ENCODE measurements at regions not wholly inside any gene's neighbourhood (a gene's known extent, or its start where the extent isn't known, plus 50 kb on each side); places are given as distances from the start of the nearest gene placed in this dataset.

DNA sequence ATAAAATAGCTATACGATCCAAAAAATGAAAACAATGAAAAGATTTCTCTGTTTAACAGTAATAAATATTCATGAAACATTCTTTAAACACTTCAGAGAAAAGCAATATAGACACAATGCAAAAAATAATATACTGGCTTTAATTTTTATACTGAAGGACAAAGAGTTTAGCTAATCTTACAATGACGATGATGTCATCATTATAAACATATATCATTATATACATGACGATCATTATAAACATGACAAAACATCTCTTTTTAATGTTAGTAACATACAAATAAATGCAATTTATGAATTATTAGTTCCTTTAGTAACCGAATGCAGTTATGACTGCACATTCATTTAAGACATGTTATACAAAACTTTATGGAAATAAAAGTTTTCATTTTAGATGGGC, 1434.6 kb downstream of the PCDH18 start:
- DNase-seq (ENCODE audit: low spot score): no peak

DNA sequence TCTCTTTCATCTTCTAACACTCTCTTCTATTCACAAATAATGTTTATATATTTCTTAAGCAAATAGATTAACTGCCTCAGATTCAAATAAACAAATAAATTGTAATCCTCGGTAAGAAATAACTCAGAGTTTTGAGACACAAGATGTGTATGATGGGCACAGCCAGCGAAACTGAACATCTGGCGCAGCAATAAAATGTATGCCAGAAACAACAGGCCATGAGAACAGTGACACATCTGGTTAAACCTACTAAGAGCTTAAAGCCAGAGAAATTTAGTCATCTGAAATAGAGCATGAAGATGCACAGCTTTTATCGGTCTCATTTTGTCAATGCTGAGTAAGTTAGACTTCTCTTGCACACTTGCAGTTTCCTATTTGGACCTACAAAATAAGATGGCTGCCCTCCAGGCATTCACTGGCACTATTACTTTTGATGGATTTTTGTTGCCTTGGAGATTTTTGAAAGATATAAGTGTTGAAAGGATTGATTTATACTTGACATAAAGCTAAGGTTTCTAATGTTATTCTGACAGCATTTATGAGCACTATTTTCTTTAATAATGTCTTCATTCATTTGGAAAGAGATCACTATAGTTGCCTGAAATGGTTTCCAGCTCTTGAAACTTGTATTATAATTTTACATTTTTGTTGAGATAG, 1444.0 kb downstream of the PCDH18 start:
- DNase-seq (ENCODE audit: low spot score): no peak

DNA sequence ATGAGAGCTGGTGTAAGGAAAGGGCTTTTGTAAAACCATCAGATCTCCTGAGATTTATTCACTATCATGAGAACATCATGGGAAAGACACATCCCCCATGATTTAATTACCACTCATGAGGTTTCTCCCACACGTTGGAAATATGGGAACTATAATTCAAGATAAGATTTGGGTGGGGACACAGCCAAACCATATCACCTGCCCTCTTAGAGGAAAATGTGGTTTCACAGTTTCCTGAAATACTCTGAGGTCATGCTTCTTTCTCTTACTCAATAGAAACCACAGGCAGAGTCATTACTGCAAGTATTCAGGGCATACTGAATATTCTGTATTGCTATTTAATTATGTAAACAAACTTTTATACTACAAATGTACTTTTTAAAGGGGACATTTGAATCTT, 1453.3 kb downstream of the PCDH18 start:
- DNase-seq (ENCODE audit: low spot score): no peak

DNA sequence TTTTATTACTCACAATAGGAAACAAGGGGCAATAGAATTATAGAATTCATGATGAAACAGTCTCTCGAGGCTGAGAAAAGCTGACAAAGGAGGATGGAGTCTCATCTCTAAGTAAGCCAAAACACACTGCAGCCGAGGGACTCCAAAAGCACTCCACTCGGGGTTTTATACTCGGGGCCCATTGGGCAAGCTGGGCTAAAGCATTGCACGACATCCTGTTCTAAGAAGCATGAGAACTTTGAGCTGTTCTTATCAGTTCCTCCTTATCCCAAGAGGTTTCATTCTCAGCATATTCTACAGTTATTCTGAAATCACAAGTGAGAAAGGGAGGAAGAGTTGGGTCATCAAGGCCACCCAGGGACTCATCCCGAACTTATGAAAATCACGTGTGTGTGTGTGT, 1475.5 kb downstream of the PCDH18 start:
- no peak for DNase-seq (ENCODE audit: low spot score)

DNA sequence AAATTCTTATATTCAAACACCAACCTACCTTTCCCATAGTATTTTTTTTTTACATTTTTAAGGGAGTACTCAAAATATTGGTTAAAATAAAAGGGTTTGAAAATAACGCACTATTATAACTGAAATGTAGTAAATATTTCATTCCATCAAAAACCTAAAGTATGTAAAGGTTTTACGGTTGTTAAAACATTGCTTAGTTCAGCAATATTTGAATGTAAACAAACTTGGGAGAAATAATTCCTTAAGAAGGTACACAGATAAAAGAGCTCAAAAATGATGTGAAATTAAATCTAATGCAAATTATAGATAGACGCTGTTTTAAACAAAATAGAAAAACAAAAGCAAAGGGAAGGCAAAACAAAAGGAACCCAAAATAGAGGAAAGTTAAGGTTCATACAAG, 1476.9 kb downstream of the PCDH18 start:
- no peak for DNase-seq (ENCODE audit: low spot score)

DNA sequence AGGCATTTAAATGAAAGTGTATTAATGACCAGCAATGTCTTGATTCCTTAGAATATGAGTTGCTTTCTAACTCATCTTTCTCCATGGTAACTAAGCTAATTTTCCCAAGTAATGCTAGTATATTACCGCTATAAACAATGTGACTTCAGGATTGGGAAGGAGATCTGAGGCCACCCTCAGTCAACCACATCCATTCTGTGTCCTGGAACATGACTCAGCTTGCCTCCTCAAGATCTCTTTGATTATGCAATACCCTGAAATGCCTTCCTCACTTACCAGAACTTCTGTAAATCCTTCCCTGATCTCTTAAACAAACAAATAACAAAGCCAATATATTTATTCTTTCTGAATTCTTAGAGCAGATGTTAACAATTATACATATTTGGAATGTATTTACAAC, 1495.5 kb downstream of the PCDH18 start:
- no peak for DNase-seq (ENCODE audit: low spot score)

DNA sequence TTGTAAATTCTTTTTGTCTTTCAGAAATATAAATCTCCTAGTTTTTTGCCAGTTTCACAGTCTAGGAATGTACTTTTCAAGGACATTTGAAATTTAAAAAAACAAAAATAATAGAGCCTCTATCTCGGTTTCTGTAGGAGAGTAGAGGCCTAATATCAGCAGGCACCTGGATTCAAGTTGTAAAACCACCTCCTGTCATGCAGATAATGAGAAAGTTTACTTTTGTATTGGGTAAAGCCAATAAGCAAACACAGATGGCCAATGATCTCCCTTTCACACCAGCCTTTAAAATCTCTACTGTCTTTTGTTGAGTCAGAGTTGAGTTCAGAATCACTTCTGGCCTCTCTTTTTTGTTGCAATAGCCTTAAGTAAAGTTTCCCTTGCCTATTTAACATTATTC, 1499.9 kb downstream of the PCDH18 start:
- DNase-seq (ENCODE audit: low spot score): no peak

DNA sequence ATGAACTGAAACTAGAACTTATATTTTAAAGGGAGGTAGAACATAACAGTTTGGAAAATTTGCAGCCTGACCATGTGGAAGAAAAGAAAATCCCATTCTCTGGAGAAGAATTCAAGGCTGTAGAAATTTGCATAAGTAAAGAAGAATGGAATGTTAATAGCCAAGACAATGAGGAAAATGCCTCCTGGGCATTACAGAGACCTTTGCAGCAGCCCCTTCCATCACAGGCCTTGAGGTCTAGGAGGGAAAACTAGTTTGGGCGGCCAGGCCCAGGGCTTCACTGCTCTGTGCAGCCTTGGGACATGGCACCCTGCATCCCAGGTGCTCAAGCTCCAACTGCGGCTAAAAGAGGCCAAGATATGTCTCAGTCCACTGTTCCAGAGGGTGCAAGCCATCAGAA, 1506.8 kb downstream of the PCDH18 start:
- no peak for DNase-seq (ENCODE audit: low spot score)

DNA sequence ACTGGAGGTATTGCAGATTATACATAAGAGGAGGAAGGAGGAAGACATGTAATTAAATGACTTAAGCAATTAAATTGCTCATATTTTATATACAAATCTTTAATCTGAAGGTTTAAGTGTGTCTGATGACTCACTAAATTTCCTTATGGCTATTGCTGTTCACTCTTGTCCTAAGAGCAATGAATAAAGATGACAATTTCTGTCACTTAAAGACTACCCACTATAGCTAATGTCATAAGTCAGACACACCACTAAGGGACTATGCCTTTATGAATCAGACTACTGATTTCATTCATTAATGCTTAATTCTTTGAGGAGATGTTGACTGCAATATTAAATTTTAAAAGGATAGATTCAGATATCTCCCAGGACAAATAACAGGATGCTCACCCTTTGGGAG, 1514.7 kb downstream of the PCDH18 start:
- no peak for DNase-seq (ENCODE audit: low spot score)

DNA sequence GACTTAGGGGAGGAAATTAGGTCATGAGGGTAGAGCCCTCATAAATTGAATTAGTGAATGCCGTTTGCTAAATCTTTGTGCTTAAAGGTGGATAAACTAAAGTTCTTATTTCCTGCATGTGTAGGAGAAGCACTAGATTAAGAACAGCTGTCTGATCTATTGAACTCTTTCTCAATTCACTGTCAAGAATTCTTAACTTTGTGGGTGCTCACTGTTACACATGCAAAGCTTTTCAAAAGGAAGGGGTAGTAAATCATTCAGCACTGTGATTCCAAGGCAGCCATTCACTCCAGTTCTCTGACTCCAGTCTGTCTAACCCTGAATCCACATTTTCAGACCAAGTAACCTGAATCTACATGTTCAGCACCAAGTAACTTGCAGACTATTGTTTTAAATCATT, 1520.1 kb downstream of the PCDH18 start:
- no peak for DNase-seq (ENCODE audit: low spot score)

DNA sequence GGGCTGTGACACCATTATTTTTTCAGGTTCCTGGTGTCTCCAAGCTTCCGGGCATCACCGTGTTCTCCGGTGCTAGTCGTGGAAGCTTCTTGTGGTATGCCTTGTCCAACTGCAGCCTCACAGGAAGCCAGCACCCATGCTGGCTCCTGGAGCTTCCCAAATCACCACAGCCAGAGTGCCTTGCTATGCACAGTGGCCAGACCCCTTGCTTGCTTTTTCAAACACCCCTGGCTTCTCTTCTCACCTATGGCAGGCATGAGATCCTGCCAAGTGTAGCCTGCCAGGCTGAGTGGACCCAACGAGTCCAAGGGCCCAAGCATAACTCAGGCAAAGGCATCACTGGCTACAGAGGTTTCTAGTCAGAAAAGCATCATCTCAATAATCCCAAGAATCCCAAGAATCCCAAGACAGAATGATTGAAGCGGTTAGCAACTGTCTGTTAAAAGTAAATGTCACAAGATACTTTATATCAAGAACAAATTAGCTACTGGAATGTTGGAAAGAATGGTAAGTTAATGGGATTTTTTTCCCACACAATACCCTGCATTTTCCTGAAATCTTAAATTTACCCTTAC, 1522.9 kb downstream of the PCDH18 start:
- DNase-seq (ENCODE audit: low spot score): no peak

DNA sequence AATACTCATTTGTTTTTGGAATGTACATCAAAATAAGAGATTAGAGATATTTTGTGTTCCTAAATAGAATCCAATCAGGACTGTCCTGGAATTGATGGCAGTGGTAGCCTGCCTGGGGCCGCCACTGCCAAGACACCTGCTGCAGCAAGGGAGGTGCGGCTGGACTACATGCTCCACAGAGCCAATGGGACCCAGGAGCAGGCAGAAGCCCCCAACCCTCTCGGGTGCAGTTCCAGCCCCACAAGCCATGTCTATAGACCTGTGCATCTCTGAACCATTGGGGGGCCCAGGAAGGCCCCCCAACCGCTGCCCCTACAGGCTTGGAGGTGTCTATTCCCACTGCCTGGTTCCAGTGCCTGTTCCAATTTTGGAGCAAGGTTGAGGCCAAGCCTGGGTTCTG, 1524.3 kb downstream of the PCDH18 start:
- DNase-seq (ENCODE audit: low spot score): no peak

DNA sequence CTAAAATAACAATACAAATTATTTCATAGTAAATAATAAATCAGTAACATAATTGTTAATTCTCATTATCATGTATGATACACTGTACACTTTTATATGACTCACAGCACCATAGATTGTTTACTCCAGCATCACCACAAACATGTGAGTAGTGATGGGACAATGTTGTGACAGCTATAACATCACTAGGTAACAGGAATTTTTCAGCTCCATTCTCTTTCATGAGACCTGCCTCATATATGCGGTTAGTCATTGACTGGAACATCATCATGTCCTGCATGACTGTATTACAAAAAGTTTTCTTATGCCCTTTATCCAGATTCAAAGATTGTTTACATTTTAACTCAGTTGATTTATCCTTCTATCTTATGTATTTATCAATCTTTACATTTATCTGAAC, 1530.0 kb downstream of the PCDH18 start:
- no peak for DNase-seq (ENCODE audit: low spot score)

DNA sequence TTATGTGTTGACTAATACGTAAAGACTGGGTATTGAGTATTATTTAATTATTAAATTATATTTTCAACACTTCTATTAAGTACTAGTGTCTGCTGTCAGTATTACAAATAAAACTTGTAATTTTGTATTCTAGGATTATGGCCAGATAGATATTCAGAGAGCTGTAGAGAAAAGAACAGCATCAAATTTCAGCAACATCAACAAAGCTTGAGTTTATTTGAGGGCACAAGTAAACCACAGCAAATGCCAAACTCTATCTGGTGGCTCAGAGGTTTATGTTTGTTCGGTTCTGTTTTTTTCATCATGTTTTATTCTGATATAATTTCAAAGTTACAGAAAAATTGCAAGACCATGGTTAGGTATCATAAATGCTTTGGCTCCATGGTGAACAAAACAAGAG, 1530.5 kb downstream of the PCDH18 start:
- DNase-seq (ENCODE audit: low spot score): no peak

DNA sequence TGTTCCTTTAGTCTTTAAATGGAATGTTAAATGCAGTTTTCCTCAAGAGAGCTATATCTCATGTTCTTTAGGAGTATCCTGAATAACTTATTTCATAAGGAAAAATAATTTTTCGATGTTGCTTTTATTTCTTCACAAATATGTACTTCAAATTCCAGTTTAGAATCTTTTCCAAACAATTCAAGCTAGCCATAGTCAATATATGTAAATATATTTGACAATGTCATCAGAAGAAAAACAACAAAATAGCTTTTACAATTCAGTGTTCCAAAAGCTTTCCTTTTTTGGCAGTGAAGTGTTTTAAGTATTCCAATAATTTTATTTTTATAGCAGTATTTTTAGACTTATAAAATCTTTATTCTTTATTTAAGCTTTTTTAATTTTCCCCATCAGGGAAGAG, 1532.0 kb downstream of the PCDH18 start:
- no peak for DNase-seq (ENCODE audit: low spot score)

DNA sequence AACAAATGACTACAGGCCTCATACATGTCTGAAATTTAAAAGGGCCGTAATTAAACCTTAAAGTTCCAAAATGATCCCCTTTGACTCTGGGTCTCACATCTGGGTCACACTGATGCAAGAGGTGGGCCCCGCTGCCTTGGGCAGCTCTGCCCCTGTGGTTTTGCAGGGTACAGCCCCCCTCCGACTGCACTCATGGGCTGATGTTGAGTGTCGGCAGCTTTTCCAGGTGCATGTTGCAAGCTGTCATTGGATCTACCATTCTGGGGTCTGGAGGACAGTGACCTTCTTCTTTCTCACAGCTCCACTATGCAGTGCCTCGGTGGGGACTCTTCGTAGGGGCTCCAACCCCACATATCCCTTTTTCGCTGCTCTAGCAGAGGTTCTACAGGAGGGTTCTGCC, 1537.9 kb downstream of the PCDH18 start:
- no peak for DNase-seq (ENCODE audit: low spot score)

DNA sequence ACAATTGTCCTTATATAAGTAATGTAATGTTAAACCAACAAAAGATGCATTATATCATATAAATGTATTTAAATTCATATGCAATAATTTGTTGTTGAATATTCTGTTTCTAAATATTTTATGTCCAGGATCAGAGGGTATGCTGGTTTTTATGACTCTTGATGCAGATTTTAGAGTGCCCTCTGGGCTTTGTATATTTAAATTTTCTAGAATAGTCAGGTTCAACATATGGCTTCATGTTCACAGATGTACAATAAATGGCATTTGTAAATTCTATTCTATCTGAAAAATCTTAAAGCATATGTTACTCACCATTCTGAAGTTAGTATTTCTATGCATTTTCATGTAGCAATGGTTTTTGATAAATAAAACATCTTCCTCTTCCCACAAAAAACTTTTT, 1555.4 kb downstream of the PCDH18 start:
- no peak for DNase-seq (ENCODE audit: low spot score)

DNA sequence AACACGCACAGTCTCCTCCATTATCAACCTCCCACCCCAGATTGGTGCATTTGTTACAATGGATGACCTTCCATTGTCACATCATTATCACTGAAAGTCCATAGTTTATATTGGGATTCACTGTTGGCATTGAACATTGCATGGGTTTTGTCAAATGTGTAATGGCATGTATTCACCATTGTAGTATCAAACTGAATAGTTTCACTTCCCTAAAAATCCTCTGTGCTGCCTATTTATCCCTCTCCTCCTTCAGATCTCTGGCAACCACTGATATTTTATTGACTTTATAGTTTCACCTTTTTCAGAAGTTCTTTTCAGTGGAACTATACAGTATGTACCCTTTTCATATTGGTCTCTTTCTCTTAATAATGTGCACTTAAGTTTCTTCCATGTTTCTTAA, 1565.4 kb downstream of the PCDH18 start:
- DNase-seq (ENCODE audit: low spot score): no peak

DNA sequence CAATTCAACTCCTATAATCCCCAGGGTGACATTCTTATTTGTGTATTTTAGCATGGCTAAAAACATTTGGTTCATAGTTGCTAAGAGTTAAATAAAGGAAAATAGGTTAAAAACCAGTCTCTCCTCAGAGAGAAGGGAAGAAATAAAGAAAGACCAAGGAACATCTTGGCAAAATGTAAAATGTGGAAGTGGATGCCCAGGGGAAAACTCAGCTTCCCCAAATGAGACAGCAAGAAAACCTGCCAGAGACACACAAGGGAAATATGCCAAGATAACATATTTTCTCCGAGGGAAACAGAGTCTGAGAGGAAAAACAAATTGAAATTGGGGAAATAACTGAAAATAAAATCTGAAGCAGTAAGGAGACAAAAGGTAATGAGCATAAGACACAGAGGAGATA, 1569.3 kb downstream of the PCDH18 start:
- no peak for DNase-seq (ENCODE audit: low spot score)

DNA sequence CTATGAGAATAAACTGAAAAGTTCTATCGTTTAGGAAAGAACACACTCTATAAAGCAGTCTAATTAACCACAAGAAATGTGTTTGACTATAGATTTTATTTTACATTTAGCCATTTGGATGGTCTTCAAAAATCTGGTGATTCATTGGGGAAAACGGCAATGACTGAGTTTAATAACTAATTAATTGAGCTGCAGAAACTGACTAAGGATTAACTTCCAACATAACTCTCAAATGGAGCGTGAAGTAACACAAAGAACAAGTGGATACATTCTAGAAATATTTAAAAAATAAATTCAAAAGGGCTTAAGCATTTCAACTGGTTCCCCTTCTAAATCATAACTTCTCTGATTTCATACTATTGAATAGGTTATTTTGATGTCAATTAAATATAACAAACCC, 1582.4 kb downstream of the PCDH18 start:
- DNase-seq (ENCODE audit: low spot score): no peak

DNA sequence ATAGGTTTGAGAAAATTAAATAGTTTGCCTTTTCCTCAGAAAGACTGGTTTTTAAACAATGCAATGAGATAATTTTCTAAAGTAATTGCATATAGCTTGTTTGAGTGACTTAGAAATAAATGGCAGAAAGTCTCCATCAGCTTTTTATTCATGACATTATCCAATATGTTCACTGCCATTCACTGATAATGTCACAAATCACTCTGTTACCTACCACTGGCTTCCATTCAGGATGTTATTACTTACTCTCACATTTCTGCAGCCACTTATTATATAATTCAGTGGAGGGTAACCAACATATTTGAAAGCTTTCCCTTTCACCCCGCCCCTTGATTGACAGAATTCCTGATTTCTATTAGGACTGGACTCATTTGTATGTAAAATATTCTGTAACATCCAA, 1583.5 kb downstream of the PCDH18 start:
- no peak for DNase-seq (ENCODE audit: low spot score)

DNA sequence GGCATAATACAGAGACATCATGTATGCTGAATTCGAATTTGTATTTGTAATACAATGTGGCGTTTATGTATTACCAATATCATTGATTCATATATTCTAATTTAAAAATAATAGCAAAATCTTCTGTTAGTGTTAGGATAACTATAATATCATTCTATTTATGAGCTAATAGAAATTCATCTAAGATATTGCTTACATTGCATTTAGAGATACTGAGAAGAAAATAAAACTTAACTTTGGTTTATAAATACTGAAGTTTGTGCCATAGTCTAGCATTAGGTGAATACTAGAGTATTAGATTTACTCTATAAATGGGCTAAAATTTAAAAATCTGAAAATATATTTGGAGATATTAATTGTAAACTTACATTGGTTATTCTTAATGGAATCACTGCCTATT, 1590.6 kb downstream of the PCDH18 start:
- no peak for DNase-seq (ENCODE audit: low spot score)

DNA sequence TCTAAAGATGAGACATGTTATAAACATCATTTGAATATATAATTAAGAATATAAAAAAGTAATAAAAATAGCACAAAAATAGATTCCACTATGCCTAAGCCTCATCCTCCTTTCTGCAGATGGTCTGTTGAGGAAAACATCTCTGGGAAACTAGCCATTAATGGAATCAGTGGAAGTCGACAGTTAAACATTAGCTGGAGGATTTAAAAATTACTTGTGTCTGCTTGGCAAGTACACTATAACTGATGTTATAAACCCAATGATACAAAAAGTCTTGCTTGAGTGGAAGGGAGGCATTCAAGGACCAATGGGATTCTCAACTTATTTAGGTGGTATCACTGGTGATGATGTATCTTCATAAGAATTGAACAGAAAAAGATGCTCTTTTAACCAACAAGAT, 1598.3 kb downstream of the PCDH18 start:
- DNase-seq (ENCODE audit: low spot score): no peak

DNA sequence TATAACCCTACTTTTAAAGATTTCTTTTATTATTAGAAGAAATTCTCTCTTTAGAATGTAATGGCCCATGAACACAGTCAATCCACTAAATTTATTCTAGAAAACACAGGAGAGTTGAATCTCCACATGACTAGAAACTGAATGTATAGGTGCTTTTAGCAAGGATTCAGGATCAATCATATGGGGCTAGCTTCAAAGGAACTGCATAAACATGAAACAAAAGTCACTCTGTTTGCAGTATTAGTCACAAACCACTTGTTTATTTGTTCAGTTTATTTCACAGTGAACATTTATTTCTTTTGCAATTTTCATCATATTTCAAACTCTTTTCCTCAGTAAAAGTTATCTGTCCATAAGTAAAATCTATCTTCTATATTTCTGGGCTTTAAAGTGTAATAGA, 1604.6 kb downstream of the PCDH18 start:
- no peak for DNase-seq (ENCODE audit: low spot score)

DNA sequence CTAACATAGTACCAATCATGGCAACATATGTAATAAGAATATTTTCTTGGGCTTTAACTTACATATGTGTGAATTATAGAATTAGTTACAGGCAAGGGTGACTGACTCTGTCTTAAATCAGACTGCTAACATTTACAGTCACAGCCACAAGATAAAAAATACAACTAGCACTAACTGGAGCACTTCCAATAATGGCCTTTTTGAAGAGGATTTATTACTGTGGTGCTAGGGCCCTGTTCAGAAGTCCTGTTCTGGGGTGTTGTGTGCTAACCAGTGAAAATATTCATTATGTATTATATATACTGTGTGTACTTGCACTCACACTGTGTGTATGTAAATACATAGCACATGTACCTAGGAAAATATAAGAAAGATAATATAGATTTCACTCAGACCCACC, 1611.2 kb downstream of the PCDH18 start:
- no peak for DNase-seq (ENCODE audit: low spot score)

Data from AG08395 (cell line).